SIG-M5 (cell line): ENCODE measurements at regions not wholly inside any gene's neighbourhood (a gene's known extent, or its start where the extent isn't known, plus 50 kb on each side); places are given as distances from the start of the nearest gene placed in this dataset.
A peak's percentile ranks its signal among the peaks of the same experiment; 100 is the strongest.
"Not testable (repeated sequence)": the region's sequence is repeated elsewhere in the genome, so short reads cannot be mapped to it uniquely, and the experiment has no call there.

Experiments used
- DNase-seq: peaks from one replicate; lab custom pipeline; 2025; lab: John Stamatoyannopoulos, UW

DNA sequence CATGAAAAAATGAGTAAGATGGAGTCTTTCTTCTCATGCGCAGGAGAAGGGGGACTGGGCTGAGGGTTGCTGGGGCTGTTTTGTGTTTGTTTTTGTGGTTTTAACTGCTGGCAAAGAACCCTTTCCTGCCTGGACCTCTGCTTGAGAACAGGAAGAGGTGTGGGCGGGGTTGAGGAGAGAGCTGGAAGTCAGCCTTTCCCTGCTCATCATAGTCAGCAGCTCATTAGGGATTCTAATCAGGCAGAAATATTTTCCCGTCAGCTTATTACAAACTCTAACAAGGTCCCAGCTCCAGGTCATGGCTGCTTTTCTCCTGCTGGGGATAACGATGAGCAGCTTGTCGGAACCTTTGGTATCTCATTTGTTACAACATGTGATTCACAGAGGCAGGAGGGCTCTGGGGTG lies 185.0 kb upstream of the NRXN3 start:
- no peak for DNase-seq

DNA sequence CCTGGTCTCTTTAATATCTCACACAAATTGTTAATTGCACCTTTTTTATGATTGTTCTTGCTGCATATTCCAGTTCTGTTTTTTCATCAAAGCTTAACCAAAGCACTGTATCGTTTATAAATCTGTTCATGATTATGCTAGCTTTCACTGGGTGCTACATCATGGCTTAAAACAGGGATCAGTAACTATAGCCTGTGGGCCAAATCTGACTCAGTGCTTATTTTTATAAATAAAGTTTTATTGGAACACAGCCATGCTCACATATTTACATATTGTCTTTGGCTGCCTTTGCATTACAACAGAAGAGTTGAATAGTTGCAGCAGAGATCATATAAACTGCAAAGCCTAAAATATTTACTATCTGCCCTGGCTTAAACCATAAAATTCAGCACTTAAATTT lies 183.4 kb upstream of the NRXN3 start:
- no peak for DNase-seq

DNA sequence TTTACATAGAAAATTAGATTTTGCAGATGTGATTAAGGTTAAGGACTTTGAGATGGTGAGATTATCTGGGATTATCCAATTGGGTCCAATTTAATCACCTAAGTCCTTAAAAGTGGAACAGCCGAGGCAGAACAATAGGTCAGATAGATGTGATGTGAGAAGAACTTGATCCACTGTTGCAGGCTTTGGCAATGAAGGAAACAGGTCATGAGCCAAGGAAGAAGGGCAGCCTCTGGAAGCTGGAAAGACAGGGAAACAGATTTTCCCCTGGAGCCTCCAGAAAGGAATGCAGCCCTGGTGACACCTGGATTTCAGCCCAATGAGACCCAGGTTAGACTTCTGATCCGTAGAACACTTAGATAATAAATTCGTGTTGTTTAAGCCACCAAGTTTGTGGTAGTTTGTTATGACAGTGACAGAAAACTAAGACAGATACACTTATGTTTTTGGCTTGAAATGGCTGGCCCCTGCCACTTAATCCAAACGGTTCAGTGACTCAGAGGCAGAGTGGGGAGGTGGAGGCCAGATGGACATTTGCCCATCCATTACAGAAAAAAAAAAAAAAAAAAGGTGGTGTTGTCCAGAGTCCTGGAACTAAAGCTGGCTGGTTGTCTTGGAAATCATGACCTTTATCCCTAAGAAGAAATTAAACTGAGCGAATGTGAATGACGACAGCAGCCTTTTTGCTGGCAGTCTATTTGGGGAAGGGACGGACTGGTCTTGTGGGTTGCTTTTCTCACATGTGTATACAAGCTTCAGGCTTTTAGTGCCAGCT lies 181.9 kb upstream of the NRXN3 start:
- DNase-seq: no peak

DNA sequence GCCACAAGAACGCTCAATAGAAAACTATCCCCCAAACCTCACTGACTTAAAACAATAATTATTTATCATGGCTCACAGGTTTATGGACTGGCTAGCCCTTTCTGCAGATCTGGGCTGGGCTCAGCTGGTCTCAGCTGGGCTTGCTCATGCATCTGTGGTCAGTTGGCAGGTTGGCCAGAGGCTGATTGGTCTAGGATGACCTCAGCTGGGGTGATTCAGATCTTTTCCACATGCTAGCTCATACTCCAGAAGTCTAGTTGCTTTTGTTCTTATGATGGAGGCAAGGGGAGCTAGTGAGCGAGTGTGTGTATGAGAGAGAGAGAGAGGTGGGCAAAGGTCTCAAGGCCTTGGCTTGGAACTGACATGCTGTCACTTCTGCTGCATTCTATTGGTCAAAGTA lies 181.2 kb upstream of the NRXN3 start:
- no peak for DNase-seq

DNA sequence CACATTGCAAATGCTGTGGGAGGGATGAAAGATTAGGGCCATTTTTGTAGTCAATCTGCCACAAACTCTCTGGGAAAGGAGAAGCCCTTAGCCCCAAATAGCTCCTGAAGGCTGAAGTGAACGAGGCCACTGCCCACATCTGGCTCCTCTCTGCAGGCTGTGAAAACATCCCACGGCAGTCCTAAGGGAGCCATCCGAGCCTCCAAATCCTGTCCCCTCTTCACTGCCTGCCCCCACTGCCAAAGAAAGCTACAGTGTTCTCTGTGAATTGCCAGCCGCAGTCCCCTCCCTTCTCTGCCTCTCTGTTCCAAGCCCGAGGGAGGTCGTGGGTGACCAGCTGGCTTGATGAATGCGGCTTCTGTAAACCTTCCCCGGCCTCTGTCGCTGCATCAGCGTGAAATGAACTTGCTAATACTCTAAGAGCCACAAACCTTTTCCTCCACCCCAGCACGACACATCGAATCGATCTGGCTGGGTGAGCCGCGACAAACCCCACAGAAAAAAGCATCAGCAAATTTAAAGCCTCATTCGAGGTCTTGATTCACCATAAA lies 180.7 kb upstream of the NRXN3 start:
- no peak for DNase-seq

DNA sequence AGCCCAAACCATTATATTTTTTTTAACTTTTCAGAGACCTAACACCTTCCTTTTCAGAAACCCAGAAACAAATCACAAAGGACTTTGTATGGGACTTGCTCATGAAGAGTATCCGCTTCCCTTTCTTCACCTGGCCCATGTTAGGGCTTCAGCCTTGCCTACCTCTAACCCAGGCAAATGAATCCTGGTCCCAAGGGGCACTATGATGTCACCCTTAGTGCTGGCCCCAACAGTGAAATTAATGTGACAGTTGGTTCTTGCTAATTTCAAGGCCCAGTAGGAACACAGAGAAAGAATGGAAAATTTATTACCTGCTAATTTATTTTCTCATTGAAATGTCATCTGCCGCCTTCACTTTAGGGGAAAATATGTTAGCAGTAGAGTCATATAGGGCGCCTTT lies 179.8 kb upstream of the NRXN3 start:
- DNase-seq: no peak

DNA sequence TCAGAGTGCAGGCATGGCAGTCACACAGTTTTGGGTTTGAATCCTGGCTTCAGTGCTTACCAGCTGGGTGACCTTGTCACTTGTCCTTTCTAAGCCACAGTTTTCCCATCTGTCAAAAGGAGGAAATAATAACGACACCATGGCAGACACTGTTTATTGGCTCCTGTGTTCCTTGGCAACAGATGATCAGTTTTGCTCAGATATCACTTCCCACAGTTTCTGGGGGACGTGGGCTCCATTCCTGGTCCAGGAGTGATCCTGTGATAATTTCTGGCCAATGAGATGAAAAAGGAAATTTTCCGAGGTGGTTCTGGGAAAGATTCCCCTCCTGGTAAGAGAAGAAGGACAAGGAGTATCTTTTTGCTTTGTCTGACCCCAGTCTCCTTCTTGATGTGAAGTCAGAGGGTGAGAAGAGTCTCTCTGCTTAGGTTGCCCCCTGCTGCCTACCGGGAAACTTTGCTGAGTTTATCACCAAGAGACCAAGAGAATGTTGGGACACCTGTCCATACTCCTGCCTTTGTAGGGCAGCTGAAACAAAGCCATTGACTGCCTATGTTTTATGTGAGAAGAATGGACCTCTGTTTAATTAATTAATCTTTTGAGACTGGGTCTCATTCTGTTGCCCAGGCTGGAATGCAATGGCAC lies 178.9 kb upstream of the NRXN3 start:
- no peak for DNase-seq

DNA sequence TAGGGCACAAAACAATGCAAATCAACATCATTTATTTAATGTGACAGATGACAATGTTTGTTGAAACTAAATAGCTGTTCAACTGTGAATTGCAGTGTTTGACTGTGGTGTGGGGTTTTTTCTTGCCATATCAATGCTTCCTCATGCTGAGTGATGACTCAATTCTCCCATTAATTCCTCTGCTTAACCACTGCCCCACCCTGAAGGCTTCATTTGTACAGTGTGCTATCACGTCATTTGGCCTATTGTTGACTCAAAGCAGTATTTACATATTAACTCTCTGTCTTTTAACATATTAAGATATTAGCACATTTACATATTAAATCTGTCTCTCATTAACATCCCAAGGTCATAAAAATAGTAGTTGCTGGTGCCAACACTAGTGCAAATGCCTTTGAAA lies 164.8 kb upstream of the NRXN3 start:
- DNase-seq: peak; percentile 7

DNA sequence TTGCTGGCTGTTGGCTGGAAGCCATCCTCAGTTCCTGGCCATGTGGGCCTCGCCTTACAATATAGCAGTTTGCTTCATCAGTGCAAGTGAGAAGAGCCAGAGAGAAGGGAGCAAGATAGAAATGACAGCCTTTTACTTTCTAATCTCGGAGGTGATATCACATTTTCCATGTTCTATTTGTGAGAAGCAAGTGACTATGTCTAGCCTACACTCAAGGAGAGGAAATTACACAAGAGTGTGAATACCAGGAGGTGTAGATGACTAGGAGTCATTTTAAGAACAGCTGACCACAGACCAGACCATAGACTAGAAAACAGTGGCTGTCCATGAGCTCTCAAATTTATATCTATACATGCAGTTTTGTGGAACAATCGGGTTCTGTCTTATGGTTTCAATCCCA lies 163.0 kb upstream of the NRXN3 start:
- no peak for DNase-seq

DNA sequence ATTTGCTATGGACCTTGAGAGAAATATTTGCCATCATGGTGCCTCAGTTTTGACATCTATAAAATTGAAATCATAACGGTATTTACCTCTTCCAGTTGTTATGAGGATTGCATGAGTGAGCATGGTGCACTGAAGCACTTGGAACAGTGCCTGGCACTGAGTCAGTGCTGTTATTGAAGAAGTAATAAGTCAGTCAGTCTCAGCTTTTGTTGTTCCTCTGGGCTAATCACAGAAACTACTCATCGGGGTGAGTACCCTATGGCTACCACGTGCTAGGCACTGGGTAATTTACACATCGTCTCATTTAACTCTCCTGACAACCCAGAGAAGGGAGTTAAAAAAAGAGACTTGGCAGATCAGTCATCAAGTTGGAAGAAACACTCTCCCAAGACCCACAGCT lies 159.5 kb upstream of the NRXN3 start:
- DNase-seq: no peak

DNA sequence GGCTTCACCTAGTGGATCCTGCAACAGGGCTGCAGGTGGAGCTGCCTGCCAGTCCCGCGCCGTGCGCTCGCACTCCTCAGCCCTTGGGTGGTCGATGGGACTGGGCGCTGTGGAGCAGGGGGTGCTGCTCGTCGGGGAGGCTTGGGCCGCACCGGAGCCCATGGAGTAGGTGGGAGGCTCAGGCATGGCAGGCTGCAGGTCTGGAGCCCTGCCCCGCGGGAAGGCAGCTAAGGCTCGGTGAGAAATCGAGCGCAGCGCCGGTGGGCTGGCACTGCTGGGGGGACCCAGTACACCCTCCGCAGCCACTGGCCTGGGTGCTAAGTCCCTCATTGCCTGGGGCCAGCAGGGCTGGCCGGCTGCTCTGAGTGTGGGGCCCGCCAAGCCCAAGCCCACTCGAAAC lies 156.3 kb upstream of the NRXN3 start:
- DNase-seq: not testable (repeated sequence)

DNA sequence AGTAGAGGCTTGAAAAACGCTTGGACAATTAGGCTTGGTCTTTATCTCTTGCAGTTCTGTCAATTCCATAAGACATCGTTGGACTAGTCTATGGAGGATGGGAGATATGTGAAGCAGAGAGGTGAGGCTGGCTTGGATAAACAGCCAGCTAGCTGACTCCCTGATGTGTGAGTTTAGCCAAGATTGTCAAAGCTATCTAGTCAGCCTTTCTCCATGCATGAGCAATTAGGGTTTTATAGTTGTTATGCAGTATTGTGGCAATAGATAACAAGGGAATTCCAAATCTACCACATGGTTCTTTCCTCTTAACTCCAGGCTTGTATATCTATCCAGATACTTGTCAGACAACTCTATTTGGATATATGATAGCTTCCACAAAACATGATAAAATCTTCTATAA lies 153.6 kb upstream of the NRXN3 start:
- no peak for DNase-seq

DNA sequence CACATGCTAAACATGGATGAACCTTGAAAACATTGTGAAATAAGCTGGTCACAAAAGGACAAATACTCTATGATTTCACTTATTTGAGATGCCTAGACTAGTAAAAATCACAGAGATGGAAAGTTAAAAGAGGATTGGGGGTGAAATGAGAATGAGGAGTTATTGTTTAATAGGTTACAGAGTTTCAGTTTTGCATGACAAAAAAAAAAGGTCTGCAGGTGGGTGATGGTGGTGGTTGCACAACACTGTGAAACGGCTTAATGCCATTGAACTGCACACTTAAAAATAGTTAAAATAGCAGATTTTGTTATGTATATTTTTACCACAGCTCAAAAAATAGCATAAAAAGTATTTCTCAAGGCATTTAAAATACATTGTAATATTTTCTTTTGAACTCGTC lies 151.9 kb upstream of the NRXN3 start:
- no peak for DNase-seq

DNA sequence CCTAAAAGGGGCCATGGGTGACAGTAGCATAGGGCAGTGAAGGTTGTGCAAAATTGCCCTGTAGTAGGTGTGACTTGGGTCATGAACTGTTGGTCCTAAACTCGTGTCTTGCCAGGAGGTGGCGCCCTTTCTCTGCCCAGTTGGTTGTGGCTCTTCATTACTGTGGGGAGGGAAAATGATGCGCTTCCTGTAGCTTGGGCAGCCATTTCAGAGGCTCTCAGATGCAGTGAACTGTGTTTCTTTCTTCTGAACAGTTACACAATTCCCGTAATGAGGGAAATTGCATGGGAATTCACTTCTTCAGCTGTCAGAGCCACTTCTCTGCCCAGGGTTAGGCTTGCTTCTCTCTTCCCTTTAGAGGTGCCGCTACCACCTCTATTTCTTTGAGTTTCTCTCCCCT lies 148.1 kb upstream of the NRXN3 start:
- no peak for DNase-seq

DNA sequence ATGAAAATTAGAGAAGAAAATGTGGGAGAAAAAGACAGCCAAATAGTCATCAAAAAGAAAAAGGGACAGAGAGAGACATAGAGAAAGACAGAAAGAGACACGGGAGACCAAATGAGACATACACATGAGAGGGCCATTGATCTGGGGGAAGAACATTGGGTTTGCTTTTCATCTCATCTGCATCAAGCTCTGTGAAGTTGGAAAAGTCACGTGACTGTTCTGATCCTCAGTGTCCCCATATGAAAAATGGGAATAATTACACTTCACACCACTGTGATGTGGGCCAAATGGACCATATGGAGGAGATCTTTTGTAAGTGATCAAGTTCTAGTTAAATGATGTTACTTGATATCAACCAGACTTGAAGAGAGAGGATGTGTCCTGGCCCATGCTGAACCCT lies 147.1 kb upstream of the NRXN3 start:
- DNase-seq: no peak

DNA sequence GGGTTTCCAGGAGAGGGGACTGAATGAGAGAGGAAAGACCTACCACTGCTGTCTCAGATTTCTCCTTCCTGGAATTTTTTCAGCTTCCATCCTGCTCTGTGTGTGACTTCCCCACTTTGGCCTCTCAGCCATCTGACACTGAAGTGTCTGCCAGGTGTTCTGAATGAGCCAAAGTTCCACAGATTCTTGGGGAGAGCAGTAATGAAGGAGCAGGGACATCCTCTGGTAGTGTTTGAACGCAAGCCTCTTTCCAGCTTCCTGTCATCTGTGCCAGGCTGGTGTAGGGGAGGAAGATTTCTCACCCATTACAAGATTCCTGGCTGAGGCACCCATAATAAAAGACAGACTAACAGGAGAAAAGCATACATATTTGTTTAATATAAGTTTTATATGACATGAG lies 141.7 kb upstream of the NRXN3 start:
- no peak for DNase-seq

DNA sequence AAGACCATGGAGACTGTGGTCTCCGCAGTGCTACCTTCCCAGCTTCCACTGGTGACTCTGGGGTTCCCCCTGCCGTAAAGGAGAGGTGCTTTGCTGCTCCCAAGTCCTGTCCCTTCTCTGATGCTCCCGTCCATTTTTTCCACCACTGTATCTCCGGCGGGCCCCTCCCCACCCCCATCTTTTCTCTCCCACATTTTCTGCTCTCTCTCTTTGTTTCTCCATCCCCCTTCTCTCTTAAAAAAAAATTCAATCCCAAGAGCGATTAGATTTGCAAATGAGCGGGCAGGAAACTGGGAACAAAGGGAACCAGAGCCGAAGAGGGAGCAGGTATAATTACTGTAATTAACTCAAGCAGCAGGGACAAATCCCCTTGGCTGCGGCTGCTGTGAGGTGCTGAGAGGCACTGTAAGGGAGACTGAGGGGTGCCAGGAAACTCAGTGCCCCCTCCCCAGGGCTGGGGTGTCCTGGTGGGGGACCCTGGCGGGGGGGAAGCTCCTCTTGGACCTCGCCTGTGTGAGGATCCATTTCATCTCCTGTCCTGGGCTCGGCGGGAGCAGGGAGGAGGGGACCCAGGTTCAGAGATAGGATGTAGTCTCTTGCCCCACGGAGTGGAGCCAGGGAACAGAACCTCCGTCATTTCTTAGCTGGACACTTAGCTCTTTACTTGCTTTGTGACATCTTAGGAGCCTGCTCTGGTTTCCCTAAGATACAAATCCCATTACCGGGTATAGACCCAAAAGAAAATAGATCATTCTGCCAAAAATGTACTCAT lies 140.4 kb upstream of the NRXN3 start:
- no peak for DNase-seq

DNA sequence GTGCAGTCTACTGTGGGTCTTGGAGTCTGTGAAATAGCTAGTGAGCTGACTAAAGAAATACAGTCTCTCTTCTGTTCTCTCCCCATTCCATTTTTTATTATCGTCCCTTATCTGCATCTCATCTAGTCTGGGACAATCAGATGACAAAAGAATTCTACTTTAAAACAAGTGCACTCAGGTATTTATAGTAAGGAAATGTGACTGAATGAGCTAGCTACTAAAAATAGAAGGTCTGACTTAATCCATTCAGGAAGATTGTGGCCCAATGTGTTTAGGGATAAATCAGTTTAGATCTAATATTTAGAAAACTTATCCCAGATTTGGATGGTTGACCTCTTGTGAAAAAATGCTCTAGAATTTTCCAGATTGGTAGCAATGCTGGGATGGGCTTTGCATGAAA lies 126.8 kb upstream of the NRXN3 start:
- no peak for DNase-seq

DNA sequence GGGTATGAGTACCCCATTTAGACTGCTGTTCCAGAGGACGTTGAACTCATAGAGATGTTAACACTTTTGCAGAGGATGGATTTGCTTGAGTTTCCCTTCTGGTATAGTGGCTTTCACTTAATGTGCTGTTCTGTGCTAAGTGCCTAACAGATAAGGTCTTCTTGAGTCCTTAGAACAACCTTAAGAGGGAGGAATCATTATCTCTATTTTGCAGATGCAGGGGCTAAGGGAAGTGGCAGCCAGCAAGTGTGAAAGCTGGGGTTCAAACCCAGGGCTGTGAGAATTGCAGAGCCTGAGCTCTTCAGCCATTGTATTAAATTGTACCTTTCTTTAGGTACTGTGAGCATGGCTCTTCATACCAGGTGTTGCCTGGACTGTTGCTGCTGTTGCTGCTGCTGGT lies 122.1 kb upstream of the NRXN3 start:
- DNase-seq: no peak

DNA sequence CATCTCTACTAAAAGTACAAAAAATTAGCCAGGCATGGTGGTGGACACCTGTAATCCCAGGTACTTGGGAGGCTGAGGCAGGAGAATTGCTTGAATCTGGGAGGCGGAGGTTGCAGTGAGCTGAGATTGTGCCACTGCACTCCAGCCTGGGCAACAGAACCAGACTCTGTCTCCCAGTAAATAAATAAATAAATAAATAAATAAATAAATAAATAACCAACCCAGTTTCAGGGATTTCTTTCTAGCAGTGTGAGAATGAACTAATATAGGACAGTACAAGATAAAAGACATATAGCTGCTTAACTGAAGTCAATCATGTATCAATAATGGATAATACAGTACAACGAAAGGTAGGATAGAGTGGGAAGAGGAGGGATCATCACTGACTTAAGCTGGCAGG lies 113.3 kb upstream of the NRXN3 start:
- DNase-seq: not testable (repeated sequence)

DNA sequence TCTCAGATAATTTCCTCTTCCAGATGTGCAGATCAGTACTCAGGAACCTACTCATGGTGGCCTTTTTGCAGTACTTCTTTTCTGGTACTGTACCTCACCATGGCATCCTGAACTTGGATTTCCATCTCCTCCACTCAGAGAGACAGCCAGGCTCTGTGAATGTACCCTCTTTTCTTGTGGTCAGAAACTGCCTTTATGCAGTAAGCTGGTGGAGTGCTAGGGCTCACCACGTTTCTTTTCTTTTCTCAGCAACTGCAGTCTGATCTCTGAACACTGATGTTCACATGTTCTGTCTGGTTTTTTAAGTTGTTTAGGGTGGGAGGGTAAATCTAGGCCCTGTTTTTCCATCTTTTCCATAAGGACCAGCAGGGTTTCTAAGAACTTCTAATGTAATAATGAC lies 99.8 kb upstream of the NRXN3 start:
- DNase-seq: no peak

DNA sequence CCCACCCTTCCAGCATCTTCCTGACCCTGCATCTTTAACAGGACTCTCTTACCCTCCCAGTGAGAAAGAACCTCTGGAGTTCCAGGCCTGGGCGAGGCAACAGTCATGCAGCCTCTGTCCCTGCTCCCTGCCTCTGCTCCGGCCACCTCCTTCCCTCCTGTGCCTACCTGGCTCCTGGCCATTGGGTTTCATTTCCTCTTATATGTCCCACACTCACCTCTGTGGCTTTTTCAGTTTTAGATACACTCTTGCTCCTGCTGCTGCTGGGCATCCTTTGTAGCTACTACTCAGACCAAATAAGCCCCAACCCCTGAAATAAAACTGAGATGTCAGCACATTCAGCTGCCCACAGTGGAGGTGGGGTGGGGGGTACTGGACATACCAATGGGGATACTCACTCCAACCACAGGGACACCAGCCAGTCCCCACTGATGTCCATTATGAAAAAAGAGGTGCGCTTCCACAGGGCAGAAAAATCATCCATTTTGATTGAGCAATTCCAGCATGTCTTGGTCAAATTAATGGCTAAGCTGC lies 99.1 kb upstream of the NRXN3 start:
- DNase-seq: no peak

DNA sequence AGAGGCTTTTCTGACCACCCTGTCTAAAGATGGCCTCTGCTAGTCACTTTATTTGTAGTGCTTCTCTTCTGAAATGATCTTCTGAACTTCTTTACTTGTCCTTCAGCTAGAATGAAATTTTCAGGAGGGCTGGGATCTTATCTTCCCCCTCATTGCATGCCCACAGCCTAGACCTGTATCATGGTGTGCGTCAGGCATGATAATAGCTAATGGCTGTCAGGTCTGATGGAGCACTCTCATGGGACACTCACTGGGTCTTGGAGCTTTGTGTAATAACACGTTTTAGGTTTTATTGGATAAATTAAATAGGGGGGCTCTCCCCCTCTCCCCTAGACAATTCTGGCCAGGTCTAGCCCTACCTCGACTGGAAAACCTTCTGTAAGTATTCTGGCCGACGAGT lies 97.1 kb upstream of the NRXN3 start:
- no peak for DNase-seq
